ENCODE measurements at regions not wholly inside any gene's neighbourhood (a gene's known extent, or its start where the extent isn't known, plus 50 kb on each side); places are given as distances from the start of the nearest gene placed in this dataset.
A peak's percentile ranks its signal among the peaks of the same experiment; 100 is the strongest.
"Not testable (repeated sequence)": the region's sequence is repeated elsewhere in the genome, so short reads cannot be mapped to it uniquely, and the experiment has no call there.

GRCh38 chr7:96770758-96771157 lies 61.1 kb upstream of the SEM1 start:
- no peak for FAIRE-seq

GRCh38 chr7:96772139-96772694 lies 62.6 kb upstream of the SEM1 start:
- FAIRE-seq, result no peak
- no peak for DNase-seq (ENCODE audit: low spot score in 2 of 2)

More at GRCh38 chr7:96770758-96771157, 61.1 kb upstream of the SEM1 start:
- DNase-seq (ENCODE audit: low spot score in 2 of 2), result no peak

GRCh38 chr7:96773483-96773882 lies 63.8 kb upstream of the SEM1 start:
- FAIRE-seq (no peak), DNase-seq (ENCODE audit: low spot score in 2 of 2) (no peak)

- no peak for DNase-seq (ENCODE audit: low spot score in 2 of 2)
- FAIRE-seq, result no peak
Observed at GRCh38 chr7:96774358-96774757, 64.7 kb upstream of the SEM1 start.

- no peak for DNase-seq (ENCODE audit: low spot score in 2 of 2)
- FAIRE-seq, result no peak
Observed at GRCh38 chr7:96775046-96775445, 65.4 kb upstream of the SEM1 start.

GRCh38 chr7:96778263-96778662 lies 68.6 kb upstream of the SEM1 start:
- FAIRE-seq (no peak), DNase-seq (ENCODE audit: low spot score in 2 of 2) (no peak)

GRCh38 chr7:96781919-96782318 lies 72.3 kb upstream of the SEM1 start:
- FAIRE-seq (no peak), DNase-seq (ENCODE audit: low spot score in 2 of 2) (no peak)

GRCh38 chr7:96782686-96783298 lies 73.1 kb upstream of the SEM1 start:
- DNase-seq (ENCODE audit: low spot score in 2 of 2), result not testable (repeated sequence)
- peak; percentile 17 for FAIRE-seq

- DNase-seq (ENCODE audit: low spot score in 2 of 2), result no peak
- FAIRE-seq, result no peak
Observed at GRCh38 chr7:96784597-96784996, 75.0 kb upstream of the SEM1 start.

- DNase-seq (ENCODE audit: low spot score in 2 of 2) (no peak), FAIRE-seq (no peak)
Observed at GRCh38 chr7:96786261-96786997, 76.8 kb upstream of the SEM1 start.

- FAIRE-seq, result no peak
- DNase-seq (ENCODE audit: low spot score in 2 of 2), result no peak
Observed at GRCh38 chr7:96786998-96787395, 77.4 kb upstream of the SEM1 start.

GRCh38 chr7:96789914-96790313 lies 80.3 kb upstream of the SEM1 start:
- DNase-seq (ENCODE audit: low spot score in 2 of 2) (no peak), FAIRE-seq (no peak)

- FAIRE-seq, result no peak
- no peak for DNase-seq (ENCODE audit: low spot score in 2 of 2)
Observed at GRCh38 chr7:96792115-96792514, 82.5 kb upstream of the SEM1 start.

GRCh38 chr7:96794063-96794462 lies 84.4 kb upstream of the SEM1 start:
- no peak for DNase-seq (ENCODE audit: low spot score in 2 of 2)
- FAIRE-seq, result no peak

GRCh38 chr7:96800122-96800521 lies 90.5 kb upstream of the SEM1 start:
- FAIRE-seq, result no peak

GRCh38 chr7:96800824-96801223 lies 91.2 kb upstream of the SEM1 start:
- no peak for DNase-seq (ENCODE audit: low spot score in 2 of 2)

More at GRCh38 chr7:96800122-96800521, 90.5 kb upstream of the SEM1 start:
- DNase-seq (ENCODE audit: low spot score in 2 of 2), result no peak

GRCh38 chr7:96819111-96819700 lies 109.6 kb upstream of the SEM1 start:
- DNase-seq (ENCODE audit: low spot score in 2 of 2), result no peak

More at GRCh38 chr7:96800824-96801223, 91.2 kb upstream of the SEM1 start:
- no peak for FAIRE-seq

GRCh38 chr7:96821131-96821530 lies 111.5 kb upstream of the SEM1 start:
- DNase-seq (ENCODE audit: low spot score in 2 of 2); FAIRE-seq: not testable (repeated sequence)

More at GRCh38 chr7:96819111-96819700, 109.6 kb upstream of the SEM1 start:
- FAIRE-seq, result no peak

GRCh38 chr7:96822824-96823223 lies 113.2 kb upstream of the SEM1 start:
- DNase-seq (ENCODE audit: low spot score in 2 of 2), result no peak
- no peak for FAIRE-seq

- FAIRE-seq, result no peak
Observed at GRCh38 chr7:96823274-96823673, 113.6 kb upstream of the SEM1 start.

GRCh38 chr7:96824686-96825085 lies 115.0 kb upstream of the SEM1 start:
- FAIRE-seq, result no peak

More at GRCh38 chr7:96823274-96823673, 113.6 kb upstream of the SEM1 start:
- no peak for DNase-seq (ENCODE audit: low spot score in 2 of 2)

More at GRCh38 chr7:96824686-96825085, 115.0 kb upstream of the SEM1 start:
- DNase-seq (ENCODE audit: low spot score in 2 of 2), result no peak
